T-cell (primary cell): ENCODE measurements at regions not wholly inside any gene's neighbourhood (a gene's known extent, or its start where the extent isn't known, plus 50 kb on each side); places are given as distances from the start of the nearest gene placed in this dataset.

ENCODE experiments used
- ATAC-seq, 4 experiments: fragments of 200-7000 bp in 3 of 4; fragments of 150-1000 bp in 1 of 4; cut with Tn5 transposase; replicated peaks in 1 of 4; 1 replicate in 3 of 4; 2 replicates in 1 of 4; pipeline ENCODE4 v1.10.0; 2021; ENCODE audit warnings: moderate library complexity in 3 of 4, mild to moderate bottlenecking in 2 of 4, moderate number of reproducible peaks in 1 of 4
- CTCF ChIA-PET, 2 donors: fragments of 300-600 bp; sonication (Branson Sonifier 250); formaldehyde crosslinking; loops; one replicate each; lab custom pipeline; 2022; ENCODE audit warnings: antibody characterized with exemption in 2 of 2; lab: Charles Lee
- POLR2A ChIA-PET, 2 donors: fragments of 300-600 bp; sonication (Branson Sonifier 250); formaldehyde crosslinking; loops; one replicate each; lab custom pipeline; 2022; ENCODE audit warnings: antibody characterized with exemption in 2 of 2; lab: Charles Lee
- DNase-seq, 35 experiments: peaks; one replicate each; pipeline versions ENCODE4 v3.0.0 to v3.0.0-alpha.2; 2013 to 2023
- H3K27ac ChIP-seq: one replicate; pipeline ENCODE4 v1.5.1; 2013; ENCODE audit warnings: low read length
- H3K27me3 ChIP-seq, 2 experiments: replicated peaks in 1 of 2; 1 replicate in 1 of 2; 2 replicates in 1 of 2; pipeline versions ENCODE4 v1.6.1 to v1.7.0; 2013; ENCODE audit warnings: low read length in 1 of 2, mixed read lengths in 1 of 2; ENCODE audit not compliant: control insufficient read depth in 2 of 2, insufficient read depth in 2 of 2; ENCODE audit errors: extremely low read depth in 1 of 2
- H3K36me3 ChIP-seq, 2 donors: 1 replicate in 1 of 2; 2 replicates in 1 of 2; pipeline versions ENCODE4 v1.6.1 to v1.7.0; 2013; ENCODE audit warnings: low read length in 1 of 2; ENCODE audit not compliant: control insufficient read depth in 2 of 2, insufficient read depth in 1 of 2; ENCODE audit errors: extremely low read depth in 1 of 2
- H3K4me1 ChIP-seq, 2 experiments: 1 replicate in 1 of 2; 2 replicates in 1 of 2; pipeline versions ENCODE4 v1.6.1 to v1.7.0; 2013; ENCODE audit warnings: low read length in 2 of 2, mixed read lengths in 1 of 2; ENCODE audit not compliant: insufficient read depth in 2 of 2, control insufficient read depth in 1 of 2; ENCODE audit errors: extremely low read depth in 1 of 2
- H3K4me3 ChIP-seq, 2 donors: 1 replicate in 1 of 2; 2 replicates in 1 of 2; pipeline versions ENCODE4 v1.5.1 to v1.7.0; 2013; ENCODE audit warnings: mild to moderate bottlenecking in 2 of 2, low read length in 1 of 2, moderate library complexity in 1 of 2; ENCODE audit not compliant: control insufficient read depth in 1 of 2; ENCODE audit errors: extremely low read depth in 1 of 2
- H3K9me3 ChIP-seq: 2 replicates; pipeline ENCODE4 v1.7.0; 2013
- H3K27ac Mint-ChIP-seq, 2 donors: one replicate each; pipeline ENCODE4 v1.8.0; 2020 to 2021; ENCODE audit warnings: mild to moderate bottlenecking in 2 of 2, mixed read lengths in 2 of 2
- H3K27me3 Mint-ChIP-seq, 2 donors: one replicate each; pipeline ENCODE4 v1.8.0; 2021 to 2022; ENCODE audit warnings: mixed read lengths in 2 of 2
- H3K36me3 Mint-ChIP-seq: one replicate; pipeline ENCODE4 v1.8.0; 2021; ENCODE audit warnings: mixed read lengths
- H3K4me1 Mint-ChIP-seq, 3 donors: one replicate each; pipeline ENCODE4 v1.8.0; 2020 to 2022; ENCODE audit warnings: mixed read lengths in 3 of 3, mild to moderate bottlenecking in 1 of 3
- H3K4me3 Mint-ChIP-seq, 3 donors: one replicate each; pipeline ENCODE4 v1.8.0; 2020 to 2022; ENCODE audit warnings: mild to moderate bottlenecking in 3 of 3, mixed read lengths in 3 of 3, moderate library complexity in 3 of 3
- H3K9me3 Mint-ChIP-seq, 3 donors: one replicate each; pipeline ENCODE4 v1.8.0; 2020 to 2022; ENCODE audit warnings: mixed read lengths in 3 of 3
- WGBS: methylation state at CpG from one replicate; pipeline ENCODE4 v1.1.5; 2013; ENCODE audit warnings: missing lambda C conversion rate; ENCODE audit not compliant: insufficient coverage; 5-methylcytosine and 5-hydroxymethylcytosine counted together

DNA sequence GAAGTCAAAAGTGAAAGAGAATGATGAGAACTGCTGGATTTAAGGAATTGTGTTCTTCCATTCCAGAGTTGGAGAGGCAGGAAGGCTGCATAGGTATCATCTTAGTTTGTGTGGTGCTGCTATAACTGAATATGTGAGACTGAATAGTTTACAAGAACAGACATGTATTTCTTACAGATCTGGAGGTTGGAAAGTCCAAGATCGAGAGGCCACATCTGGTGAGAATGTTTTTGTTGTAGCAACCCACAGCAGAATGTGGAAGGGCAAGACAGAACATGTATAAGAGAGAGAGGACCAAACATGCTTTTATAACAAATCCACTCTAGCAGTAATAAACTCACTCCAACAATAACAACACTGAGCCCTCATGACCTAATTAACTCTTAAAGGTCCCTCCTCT lies 408.6 kb downstream of the FAM47B start:
- H3K36me3 ChIP-seq, result no peaks in the 10 kb centered on the region
- H3K27me3 Mint-ChIP-seq, result peaks cover 0 to 3% of the 10 kb centered on the region in 2 donors
- ATAC-seq (no peak), DNase-seq (no peak)
- H3K27ac ChIP-seq, result no peak overlapping the region
- no peaks in the 10 kb centered on the region for H3K36me3 Mint-ChIP-seq
- no peak overlapping the region for H3K27ac Mint-ChIP-seq
- no peaks in the 10 kb centered on the region for H3K9me3 ChIP-seq
- H3K9me3 Mint-ChIP-seq, result peaks cover 0 to 14% (median 11%) of the 10 kb centered on the region in 3 donors
- no peaks in the 10 kb centered on the region for H3K27me3 ChIP-seq
- CTCF ChIA-PET, result no interaction called here
- WGBS, result no CpG with 5 or more reads among the region's 1 CpG
- H3K4me3 Mint-ChIP-seq, result no peak overlapping the region
- no peak overlapping the region for H3K4me3 ChIP-seq
- H3K4me1 Mint-ChIP-seq, result no peaks in the 10 kb centered on the region
- POLR2A ChIA-PET, result no interaction called here
- H3K4me1 ChIP-seq, result no peaks in the 10 kb centered on the region

DNA sequence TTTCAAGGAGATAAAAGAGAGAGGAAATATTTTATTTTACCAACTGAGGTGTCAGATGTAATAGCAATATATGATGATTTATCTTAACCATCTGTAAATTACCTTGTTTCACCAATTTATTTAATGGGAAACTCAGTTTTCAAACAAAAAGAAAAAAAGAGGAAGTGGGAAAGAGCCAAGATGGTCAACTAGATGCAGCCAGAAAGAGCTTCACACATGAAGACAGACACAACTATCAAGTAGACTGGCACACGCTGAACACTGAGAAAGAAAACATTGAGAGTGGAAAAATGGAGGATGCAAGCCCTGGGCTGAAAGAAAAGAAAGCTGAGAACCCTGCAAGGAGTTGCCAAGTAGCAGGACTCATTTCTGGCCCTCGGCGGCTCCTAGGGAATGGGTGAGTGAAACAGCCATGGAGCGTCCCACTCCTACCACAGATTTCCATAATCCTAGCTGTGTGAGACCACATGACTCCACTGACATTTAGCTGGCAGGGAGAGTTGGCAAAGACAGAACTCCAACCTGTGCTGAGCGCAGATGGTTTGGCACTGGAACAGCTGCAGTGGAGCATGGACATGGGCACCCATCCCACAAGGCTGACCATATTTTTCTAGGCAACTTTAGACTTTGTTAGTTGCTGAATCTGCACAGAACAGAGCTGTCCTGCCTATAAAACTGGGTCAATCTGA lies 409.3 kb downstream of the FAM47B start:
- H3K4me1 Mint-ChIP-seq, result no peaks in the 10 kb centered on the region
- H3K27ac Mint-ChIP-seq, result no peak overlapping the region
- H3K27ac ChIP-seq, result no peak overlapping the region
- H3K36me3 ChIP-seq, result no peaks in the 10 kb centered on the region
- DNase-seq (no peak), ATAC-seq (no peak)
- H3K4me1 ChIP-seq, result no peaks in the 10 kb centered on the region
- no peaks in the 10 kb centered on the region for H3K36me3 Mint-ChIP-seq
- WGBS, result 100% methylated on average over 1 of the region's 5 CpGs
- no peak overlapping the region for H3K4me3 ChIP-seq
- H3K9me3 ChIP-seq, result no peaks in the 10 kb centered on the region
- H3K9me3 Mint-ChIP-seq, result peaks cover 6 to 14% (median 13%) of the 10 kb centered on the region in 3 donors
- ChIA-PET CTCF (no interaction called here), POLR2A (no interaction called here)
- no peaks in the 10 kb centered on the region for H3K27me3 ChIP-seq
- no peak overlapping the region for H3K4me3 Mint-ChIP-seq
- H3K27me3 Mint-ChIP-seq, result peaks cover 0 to 3% of the 10 kb centered on the region in 2 donors

DNA sequence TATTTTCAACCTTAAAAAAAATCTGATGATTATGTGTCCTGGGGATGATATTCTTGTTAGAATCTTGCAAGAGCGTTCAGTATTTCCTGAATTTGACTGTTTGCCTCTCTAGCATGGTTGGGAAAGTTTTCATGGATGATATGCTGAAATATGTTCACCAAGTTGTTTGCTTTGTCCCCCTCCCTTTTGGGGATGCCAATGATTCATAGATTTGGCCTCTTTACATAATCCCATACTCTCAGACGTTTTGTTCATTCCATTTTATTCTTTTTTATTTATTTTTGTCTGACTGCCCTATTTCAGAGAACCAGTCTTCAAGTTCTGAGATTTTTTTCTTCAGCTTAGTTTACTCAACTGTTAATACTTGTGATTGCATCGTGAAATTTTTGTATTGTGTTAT lies 415.1 kb downstream of the FAM47B start:
- Mint-ChIP-seq H3K36me3 (no peaks in the 10 kb centered on the region), H3K27me3 (no peaks in the 10 kb centered on the region), H3K4me1 (no peaks in the 10 kb centered on the region), H3K27ac (no peak overlapping the region), H3K4me3 (no peak overlapping the region), H3K9me3 (peaks cover 18 to 20% (median 18%) of the 10 kb centered on the region in 3 donors)
- ATAC-seq, result no peak
- no peak overlapping the region for H3K4me3 ChIP-seq
- ChIA-PET CTCF (no interaction called here), POLR2A (no interaction called here)
- no peaks in the 10 kb centered on the region for H3K4me1 ChIP-seq
- no peaks in the 10 kb centered on the region for H3K9me3 ChIP-seq
- DNase-seq, result no peak
- WGBS, result no CpG with 5 or more reads among the region's 3 CpGs
- no peaks in the 10 kb centered on the region for H3K27me3 ChIP-seq
- H3K36me3 ChIP-seq, result no peaks in the 10 kb centered on the region
- H3K27ac ChIP-seq, result no peak overlapping the region

DNA sequence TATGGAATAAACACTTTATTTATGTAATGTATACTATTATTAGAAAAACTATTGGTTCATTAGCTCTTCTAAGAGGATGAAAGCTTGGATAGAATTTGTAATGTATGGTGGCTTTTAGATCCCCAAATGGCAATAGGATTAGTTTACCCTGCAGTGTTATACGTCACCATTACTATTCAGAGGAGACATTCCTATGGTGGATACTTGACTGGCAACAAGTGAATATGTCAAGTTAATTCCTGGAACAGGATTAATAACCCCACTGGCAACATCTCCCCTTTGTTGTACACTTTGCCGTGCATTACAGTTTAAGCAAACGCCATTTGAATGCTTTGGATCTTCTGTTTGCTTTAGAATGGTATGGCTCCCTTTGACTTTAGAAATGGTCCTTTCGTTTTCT lies 420.3 kb downstream of the FAM47B start:
- Histone ChIP-seq H3K36me3 (no peaks in the 10 kb centered on the region), H3K4me1 (no peaks in the 10 kb centered on the region), H3K9me3 (no peaks in the 10 kb centered on the region), H3K27ac (no peak overlapping the region), H3K4me3 (no peak overlapping the region), H3K27me3 (no peaks in the 10 kb centered on the region)
- H3K27ac Mint-ChIP-seq, result no peak overlapping the region
- ChIA-PET CTCF (interaction anchor here in 1 of 2 donors (1.2 kb wide), 1 partner anchor 40 kb away, joined by 3 read pairs; no protein-coding TSS in a partner anchor), POLR2A (no interaction called here)
- H3K9me3 Mint-ChIP-seq, result peaks cover 0 to 6% (median 5%) of the 10 kb centered on the region in 3 donors
- WGBS, result 67% methylated on average over 1 of the region's 4 CpGs
- H3K4me3 Mint-ChIP-seq, result no peak overlapping the region
- DNase-seq (no peak), ATAC-seq (no peak)
- H3K27me3 Mint-ChIP-seq, result no peaks in the 10 kb centered on the region
- H3K4me1 Mint-ChIP-seq, result no peaks in the 10 kb centered on the region
- no peaks in the 10 kb centered on the region for H3K36me3 Mint-ChIP-seq

DNA sequence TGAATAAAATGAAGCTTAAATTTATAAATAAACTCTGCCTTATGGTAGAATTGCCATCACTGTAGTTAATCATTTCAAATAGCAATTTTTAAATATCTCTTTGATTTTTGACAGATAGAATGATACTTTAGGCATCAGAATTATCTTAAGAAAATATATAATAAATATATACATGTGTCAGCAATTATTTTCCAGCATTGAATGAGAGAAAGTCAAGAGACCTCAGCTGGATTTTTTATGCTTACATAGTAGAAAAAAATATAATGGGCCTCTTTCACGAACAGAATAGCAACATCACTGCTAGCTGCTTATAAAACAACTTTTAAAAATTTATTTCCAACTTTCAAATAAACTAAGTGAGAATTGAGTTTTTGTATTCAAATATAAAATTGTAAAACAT lies 424.0 kb upstream of the MAGEB16 start:
- Histone ChIP-seq H3K4me1 (no peaks in the 10 kb centered on the region), H3K36me3 (no peaks in the 10 kb centered on the region), H3K9me3 (no peaks in the 10 kb centered on the region), H3K27me3 (no peaks in the 10 kb centered on the region), H3K27ac (no peak overlapping the region), H3K4me3 (no peak overlapping the region)
- Mint-ChIP-seq H3K4me1 (no peaks in the 10 kb centered on the region), H3K36me3 (no peaks in the 10 kb centered on the region), H3K4me3 (no peak overlapping the region), H3K27ac (no peak overlapping the region), H3K9me3 (no peaks in the 10 kb centered on the region), H3K27me3 (peaks cover 0 to 4% of the 10 kb centered on the region in 2 donors)
- ATAC-seq, result no peak
- CTCF ChIA-PET, result no interaction called here
- WGBS, result no CpG with 5 or more reads among the region's 1 CpG
- POLR2A ChIA-PET, result no interaction called here
- DNase-seq, result no peak

DNA sequence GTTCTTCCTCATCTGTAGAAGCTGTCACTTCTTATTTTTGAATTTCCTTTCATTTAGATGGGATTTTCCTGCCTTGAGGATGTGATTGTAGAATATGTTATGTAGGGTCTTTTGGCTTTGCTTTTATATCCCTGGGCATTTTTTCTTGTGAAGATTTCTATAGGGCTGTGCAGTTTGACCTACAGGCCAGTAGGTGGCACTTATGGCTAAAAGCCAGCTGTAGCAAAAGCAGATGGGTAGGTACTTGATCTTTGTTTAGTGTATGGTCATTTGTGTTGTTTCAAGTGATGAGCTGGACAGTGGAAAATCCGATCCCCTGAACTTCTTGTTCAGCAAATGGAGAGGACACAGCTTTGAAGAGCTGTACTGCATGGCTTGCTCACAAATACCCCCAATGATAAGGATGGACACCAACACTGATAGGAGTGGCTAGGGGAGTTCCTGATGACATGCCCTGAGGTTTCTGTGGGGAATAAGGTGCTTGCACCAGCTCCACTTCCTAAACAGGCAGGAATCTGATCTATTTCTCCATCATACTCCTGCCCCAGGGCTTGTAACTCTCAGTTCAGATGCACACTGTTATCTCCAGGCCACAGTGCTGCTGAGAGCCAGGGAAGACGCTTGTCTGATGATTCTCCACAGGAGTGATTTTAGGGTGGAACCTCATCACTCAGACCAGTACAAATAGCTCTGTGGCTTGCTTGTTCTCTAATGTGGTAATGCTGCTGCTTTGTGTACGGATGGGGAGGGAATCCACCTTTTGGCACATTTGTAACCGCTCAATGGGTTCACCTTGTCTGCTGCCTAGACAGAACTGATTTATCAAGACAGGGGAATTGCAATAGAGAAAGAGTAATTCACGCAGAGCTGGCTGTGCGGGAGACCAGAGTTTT lies 417.1 kb upstream of the MAGEB16 start:
- Histone ChIP-seq H3K27me3 (no peaks in the 10 kb centered on the region), H3K4me1 (no peaks in the 10 kb centered on the region), H3K36me3 (no peaks in the 10 kb centered on the region), H3K27ac (no peak overlapping the region), H3K4me3 (no peak overlapping the region), H3K9me3 (no peaks in the 10 kb centered on the region)
- Mint-ChIP-seq H3K4me3 (no peak overlapping the region), H3K27me3 (no peaks in the 10 kb centered on the region), H3K36me3 (no peaks in the 10 kb centered on the region), H3K4me1 (no peaks in the 10 kb centered on the region), H3K27ac (no peak overlapping the region), H3K9me3 (peaks cover 0 to 2% (median 0%) of the 10 kb centered on the region in 3 donors)
- ChIA-PET CTCF (no interaction called here), POLR2A (no interaction called here)
- no CpG with 5 or more reads among the region's 6 CpGs for WGBS
- ATAC-seq, result no peak
- no peak for DNase-seq
